Neural progenitor cell (in vitro differentiated cells): ENCODE measurements at regions not wholly inside any gene's neighbourhood (a gene's known extent, or its start where the extent isn't known, plus 50 kb on each side); places are given as distances from the start of the nearest gene placed in this dataset.

Experiments used
- DNase-seq: peaks from one replicate; pipeline ENCODE4 v3.0.0-alpha.2; 2016; ENCODE audit warnings: low spot score
- H2AFZ ChIP-seq: fragments of 200-600 bp; sonication (generic); replicated peaks from 2 replicates; pipeline ENCODE4 v1.6.1; 2016; ENCODE audit warnings: antibody characterized with exemption
- H3F3A ChIP-seq: fragments of 200-600 bp; sonication (generic); 2 replicates; pipeline ENCODE4 v1.6.1; 2016; ENCODE audit warnings: antibody characterized with exemption, low read depth
- H3K27ac ChIP-seq: fragments of 200-600 bp; sonication (generic); 2 replicates; pipeline ENCODE4 v1.5.1; 2016; ENCODE audit warnings: mild to moderate bottlenecking
- H3K27me3 ChIP-seq: fragments of 200-600 bp; sonication (generic); 2 replicates; pipeline ENCODE4 v1.6.1; 2016; ENCODE audit warnings: mild to moderate bottlenecking, moderate library complexity
- H3K36me3 ChIP-seq: fragments of 200-600 bp; sonication (generic); 2 replicates; pipeline ENCODE4 v1.5.1; 2016
- H3K4me1 ChIP-seq: fragments of 200-600 bp; sonication (generic); 2 replicates; pipeline ENCODE4 v1.6.1; 2016; ENCODE audit warnings: mixed run types
- H3K4me2 ChIP-seq: fragments of 200-600 bp; sonication (generic); 2 replicates; pipeline ENCODE4 v1.6.1; 2016
- H3K4me3 ChIP-seq: fragments of 200-600 bp; sonication (generic); 2 replicates; pipeline ENCODE4 v1.5.1; 2016
- H3K79me2 ChIP-seq: fragments of 200-600 bp; sonication (generic); 2 replicates; pipeline ENCODE4 v1.6.1; 2016; ENCODE audit warnings: low read depth
- H3K9ac ChIP-seq: fragments of 200-600 bp; sonication (generic); 2 replicates; pipeline ENCODE4 v1.6.1; 2016
- H3K9me3 ChIP-seq: fragments of 200-600 bp; sonication (generic); 2 replicates; pipeline ENCODE4 v1.5.1; 2016; ENCODE audit warnings: low read depth
- H4K20me1 ChIP-seq: fragments of 200-600 bp; sonication (generic); 2 replicates; pipeline ENCODE4 v1.6.1; 2016; ENCODE audit warnings: low read depth
- H3K27ac Mint-ChIP-seq: 3 replicates; pipeline ENCODE4 v1.8.0; 2021; ENCODE audit warnings: mixed read lengths
- H3K27me3 Mint-ChIP-seq: 2 replicates; pipeline ENCODE4 v1.8.0; 2022; ENCODE audit warnings: low read depth, mild to moderate bottlenecking, inconsistent platforms, moderate library complexity, mixed read lengths; ENCODE audit not compliant: insufficient read depth
- H3K36me3 Mint-ChIP-seq: 3 replicates; pipeline ENCODE4 v1.8.0; 2021; ENCODE audit warnings: mixed read lengths
- H3K4me1 Mint-ChIP-seq: 3 replicates; pipeline ENCODE4 v1.8.0; 2021; ENCODE audit warnings: mixed read lengths
- H3K4me3 Mint-ChIP-seq: 3 replicates; pipeline ENCODE4 v1.8.0; 2021; ENCODE audit warnings: mild to moderate bottlenecking, moderate library complexity, mixed read lengths
- H3K9me3 Mint-ChIP-seq: 3 replicates; pipeline ENCODE4 v1.8.0; 2020; ENCODE audit warnings: mixed read lengths
- CTCF ChIP-seq: fragments of 200-600 bp; sonication (generic); IDR thresholded peaks from 2 replicates; pipeline ENCODE4 v1.5.1; 2017; ENCODE audit warnings: antibody characterized with exemption, mild to moderate bottlenecking
- EZH2 ChIP-seq: fragments of 200-600 bp; sonication (generic); IDR thresholded peaks from 2 replicates; pipeline ENCODE4 v1.6.1; 2017; ENCODE audit warnings: antibody characterized with exemption, mild to moderate bottlenecking, moderate library complexity
- EZH2phosphoT487 ChIP-seq: fragments of 200-600 bp; sonication (generic); IDR thresholded peaks from 2 replicates; pipeline ENCODE4 v1.6.1; 2017; ENCODE audit warnings: antibody characterized with exemption

DNA sequence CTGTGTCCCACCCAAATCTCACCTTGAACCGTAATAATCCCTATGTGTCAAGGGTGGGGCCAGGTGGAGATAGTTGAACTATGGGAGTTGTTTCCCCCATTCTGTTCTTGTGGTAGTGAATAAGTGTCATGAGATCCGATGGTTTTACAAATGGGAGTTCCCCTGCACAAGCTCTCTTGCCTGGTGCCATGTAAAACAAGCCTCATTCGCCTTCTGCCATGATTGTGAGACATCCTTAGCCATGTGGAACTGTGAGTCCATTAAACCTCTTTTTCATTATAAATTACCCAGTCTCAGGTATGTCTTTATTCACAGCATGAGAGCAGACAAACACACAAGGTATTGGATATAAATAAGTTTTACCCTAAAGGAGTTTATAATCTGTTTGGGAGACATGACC is 121.2 kb downstream of the MMUT start:
- Histone ChIP-seq H3K9me3 (no peaks in the 10 kb centered on the region), H3K9ac (no peak overlapping the region), H3K4me2 (no peak overlapping the region), H3F3A (no peaks in the 10 kb centered on the region), H3K4me1 (no peaks in the 10 kb centered on the region), H3K79me2 (no peaks in the 10 kb centered on the region), H3K27ac (no peak overlapping the region), H3K27me3 (no peaks in the 10 kb centered on the region), H4K20me1 (no peaks in the 10 kb centered on the region), H3K4me3 (no peak overlapping the region), H2AFZ (no peak overlapping the region), H3K36me3 (no peaks in the 10 kb centered on the region)
- H3K4me3 Mint-ChIP-seq = no peak overlapping the region
- H3K27me3 Mint-ChIP-seq = peaks cover under 1% of the 10 kb centered on the region
- TF ChIP-seq CTCF (no peak), EZH2phosphoT487 (no peak), EZH2 (no peak)
- DNase-seq = no peak
- H3K9me3 Mint-ChIP-seq = no peaks in the 10 kb centered on the region
- H3K4me1 Mint-ChIP-seq = no peaks in the 10 kb centered on the region
- no peaks in the 10 kb centered on the region for H3K36me3 Mint-ChIP-seq
- H3K27ac Mint-ChIP-seq = no peak overlapping the region

GRCh38 chr6:49339096-49339495 is 124.0 kb downstream of the MMUT start:
- Histone ChIP-seq H4K20me1 (no peaks in the 10 kb centered on the region), H3K4me3 (no peak overlapping the region), H3K4me1 (no peaks in the 10 kb centered on the region), H3K9ac (no peak overlapping the region), H2AFZ (no peak overlapping the region), H3K9me3 (no peaks in the 10 kb centered on the region), H3K36me3 (no peaks in the 10 kb centered on the region), H3K79me2 (no peaks in the 10 kb centered on the region), H3K27me3 (no peaks in the 10 kb centered on the region), H3K27ac (no peak overlapping the region), H3K4me2 (no peak overlapping the region), H3F3A (no peaks in the 10 kb centered on the region)
- TF ChIP-seq CTCF (no peak), EZH2phosphoT487 (no peak), EZH2 (no peak)
- no peak overlapping the region for H3K27ac Mint-ChIP-seq
- no peaks in the 10 kb centered on the region for H3K4me1 Mint-ChIP-seq
- H3K36me3 Mint-ChIP-seq = no peaks in the 10 kb centered on the region
- H3K9me3 Mint-ChIP-seq = peaks cover 3% of the 10 kb centered on the region
- no peak for DNase-seq
- H3K27me3 Mint-ChIP-seq = peaks cover 2% of the 10 kb centered on the region
- H3K4me3 Mint-ChIP-seq = no peak overlapping the region

DNA sequence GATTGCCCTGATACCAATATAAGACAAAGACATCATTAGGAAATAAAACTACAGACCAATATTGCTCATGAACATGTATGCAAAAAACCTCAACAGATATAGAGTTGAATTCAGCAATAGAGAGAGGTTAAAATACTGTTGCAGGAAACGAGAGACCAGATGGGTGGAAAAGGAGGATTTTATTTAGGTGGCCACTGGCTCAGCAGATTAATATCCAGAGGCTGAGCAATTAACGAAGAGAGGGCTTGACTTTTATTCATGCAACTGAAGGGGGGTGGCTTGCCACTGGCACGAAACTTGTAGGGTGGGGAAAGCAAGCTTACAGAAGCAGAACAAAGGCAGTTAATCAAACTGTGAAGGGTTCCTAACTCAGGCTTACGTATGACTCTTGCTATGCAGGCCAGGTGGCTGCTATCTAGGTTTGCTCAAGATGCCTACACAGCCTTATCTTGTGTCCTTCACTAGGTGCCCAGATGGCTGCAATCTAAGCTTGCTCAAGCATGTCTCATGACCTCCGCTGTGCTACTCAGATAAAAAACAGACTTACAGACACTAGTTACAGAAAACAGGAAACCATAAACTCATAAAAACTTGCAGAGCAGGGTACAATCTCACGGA is 126.4 kb downstream of the MMUT start:
- no peaks in the 10 kb centered on the region for H3K4me1 ChIP-seq
- H3K79me2 ChIP-seq = no peaks in the 10 kb centered on the region
- TF ChIP-seq EZH2 (no peak), CTCF (no peak), EZH2phosphoT487 (no peak)
- no peaks in the 10 kb centered on the region for H4K20me1 ChIP-seq
- no peak overlapping the region for H3K27ac ChIP-seq
- no peaks in the 10 kb centered on the region for H3K27me3 ChIP-seq
- no peaks in the 10 kb centered on the region for H3K36me3 Mint-ChIP-seq
- no peaks in the 10 kb centered on the region for H3K9me3 ChIP-seq
- H3K27me3 Mint-ChIP-seq = peaks cover 2% of the 10 kb centered on the region
- no peaks in the 10 kb centered on the region for H3K4me1 Mint-ChIP-seq
- H3K4me3 Mint-ChIP-seq = no peak overlapping the region
- H3F3A ChIP-seq = no peaks in the 10 kb centered on the region
- DNase-seq = no peak
- H3K9me3 Mint-ChIP-seq = peaks cover 3% of the 10 kb centered on the region
- H3K4me3 ChIP-seq = no peak overlapping the region
- H3K27ac Mint-ChIP-seq = no peak overlapping the region
- no peaks in the 10 kb centered on the region for H3K36me3 ChIP-seq
- H3K9ac ChIP-seq = no peak overlapping the region
- no peak overlapping the region for H2AFZ ChIP-seq
- H3K4me2 ChIP-seq = no peak overlapping the region
